Loucy (cell line): ENCODE measurements at regions not wholly inside any gene's neighbourhood (a gene's known extent, or its start where the extent isn't known, plus 50 kb on each side); places are given as distances from the start of the nearest gene placed in this dataset.

ENCODE experiments used
- CTCF ChIP-seq: fragments of 200-600 bp; sonication (generic); conservative IDR thresholded peaks from 2 replicates; pipeline ENCODE4 v1.5.1; 2014; ENCODE audit warnings: mild to moderate bottlenecking, antibody characterized with exemption, low read length
- EZH2phosphoT487 ChIP-seq: fragments of 200-600 bp; IDR thresholded peaks from 2 replicates; pipeline ENCODE4 v1.6.1; 2018; ENCODE audit warnings: antibody characterized with exemption, mild to moderate bottlenecking, moderate library complexity, borderline replicate concordance

- no peak for TF ChIP-seq CTCF
- no peak for TF ChIP-seq EZH2phosphoT487
Observed at GRCh38 chr6:10297832-10298231, 117.0 kb downstream of the TFAP2A start.
